Activated CD4-positive, CD25-positive, alpha-beta regulatory T cell treated with anti-CD3 and anti-CD28 coated beads, Interleukin-2, amount 50 U/mL, for 72 hours (primary cell): ENCODE measurements at regions not wholly inside any gene's neighbourhood (a gene's known extent, or its start where the extent isn't known, plus 50 kb on each side); places are given as distances from the start of the nearest gene placed in this dataset.

Source experiments
- DNase-seq: peaks from one replicate; pipeline ENCODE4 v3.0.0; 2021

- no peak for DNase-seq
Observed at GRCh38 chr13:50699874-50700663, 143.4 kb downstream of the DLEU7 start.

DNA sequence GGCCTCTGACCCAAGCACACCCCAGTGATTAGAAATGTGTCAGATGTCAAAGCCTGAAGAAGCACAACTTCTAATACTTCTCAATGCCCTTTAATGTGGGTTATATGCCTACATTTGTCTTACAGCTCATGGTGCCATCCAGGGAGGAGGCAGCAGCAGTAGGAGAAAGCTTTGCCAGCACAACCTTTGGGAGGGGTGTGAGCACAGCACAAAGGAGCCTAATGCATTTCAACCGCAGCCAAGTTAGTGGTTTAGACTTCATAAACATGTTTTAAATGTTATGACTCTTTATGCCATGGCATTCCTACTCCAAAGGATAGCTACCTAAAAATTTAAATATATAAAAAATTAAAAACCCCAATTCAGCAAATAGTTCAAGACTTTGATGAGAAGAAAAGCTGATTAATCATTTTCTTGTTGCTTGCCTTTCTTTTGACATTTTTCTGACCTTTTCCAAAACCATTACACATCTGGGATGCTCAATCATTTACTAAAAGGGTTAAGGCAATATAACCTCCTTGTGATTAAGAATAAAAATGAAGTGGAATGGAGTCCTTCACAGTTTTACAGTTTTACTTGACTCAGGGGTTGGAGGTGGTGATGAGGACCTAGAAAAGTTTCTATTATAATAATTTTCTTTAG lies 142.7 kb downstream of the DLEU7 start:
- no peak for DNase-seq

DNA sequence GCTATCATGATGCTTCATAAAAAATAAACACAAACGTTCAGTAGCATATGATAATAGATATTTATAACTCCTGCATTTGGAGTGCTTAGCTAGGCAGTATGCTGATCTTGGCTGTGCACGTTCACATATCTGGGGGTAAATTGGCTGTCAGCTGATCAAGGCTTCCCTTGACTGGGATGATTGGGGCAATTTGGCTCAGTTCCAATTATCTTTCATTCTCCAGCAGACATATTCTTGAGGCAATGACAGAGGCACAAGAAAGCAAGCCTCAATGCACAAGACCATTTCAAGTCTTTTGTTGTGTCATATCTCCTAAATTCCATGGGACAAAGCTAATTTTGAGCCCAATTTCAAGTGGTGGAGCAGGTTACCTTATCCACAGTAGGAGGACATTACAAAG lies 142.0 kb downstream of the DLEU7 start:
- no peak for DNase-seq

DNA sequence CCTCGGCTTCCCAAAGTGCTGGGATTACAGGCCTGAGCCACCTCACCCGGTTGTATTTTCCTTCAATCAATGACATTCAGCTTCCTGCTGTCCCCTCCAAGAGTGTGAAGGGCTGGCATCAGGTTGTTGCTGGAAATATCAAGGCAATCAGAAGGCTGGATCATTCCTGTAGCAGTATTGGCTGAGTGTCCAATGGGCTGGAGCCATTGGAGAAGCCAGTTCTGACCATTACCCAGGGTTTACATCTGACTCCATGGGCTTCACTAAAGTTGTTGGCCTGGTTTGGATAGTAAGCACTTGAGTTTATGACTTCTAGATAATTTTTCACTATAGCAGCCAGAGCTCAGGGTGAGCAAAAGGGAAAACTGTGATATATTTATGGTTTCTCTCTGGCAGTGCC lies 137.0 kb downstream of the DLEU7 start:
- DNase-seq: no peak

DNA sequence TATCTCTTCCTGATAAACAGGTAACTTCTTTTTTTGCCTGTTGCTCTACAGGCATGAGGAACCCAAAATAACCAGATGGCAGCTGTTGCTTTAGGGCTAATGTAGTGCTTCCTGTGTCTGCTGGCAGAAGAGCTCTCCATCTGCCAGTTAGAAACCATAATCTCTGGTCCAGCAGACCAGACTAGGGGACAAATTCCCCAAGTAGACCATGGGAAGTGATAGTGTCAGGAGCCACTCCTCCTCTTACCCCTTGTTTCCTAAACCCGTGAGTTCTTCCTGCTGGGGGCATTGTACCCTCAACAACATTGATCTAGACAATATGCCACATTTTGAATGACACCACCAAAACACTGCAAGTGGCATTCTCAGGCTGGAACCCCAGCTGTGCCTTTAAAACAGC lies 135.9 kb downstream of the DLEU7 start:
- DNase-seq: no peak

DNA sequence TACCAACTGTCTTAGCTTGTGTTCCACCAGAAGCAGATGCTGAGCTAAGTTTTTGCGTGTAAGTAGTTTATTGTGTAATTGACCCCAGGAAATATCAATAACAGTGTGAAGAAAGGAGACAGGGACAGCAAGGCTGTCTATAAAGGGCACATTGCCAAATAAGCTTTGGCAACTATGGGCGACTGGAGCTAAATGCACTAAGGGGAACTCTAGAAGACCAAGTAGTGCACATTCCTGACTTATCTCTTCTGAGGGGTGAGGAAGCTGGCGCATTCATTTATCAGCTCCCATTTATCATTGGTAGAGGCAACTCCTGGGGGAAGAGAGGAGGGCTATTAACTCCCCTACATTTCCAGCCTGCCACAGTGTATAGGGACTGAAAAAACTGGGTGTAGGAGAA lies 135.0 kb downstream of the DLEU7 start:
- DNase-seq: no peak

DNA sequence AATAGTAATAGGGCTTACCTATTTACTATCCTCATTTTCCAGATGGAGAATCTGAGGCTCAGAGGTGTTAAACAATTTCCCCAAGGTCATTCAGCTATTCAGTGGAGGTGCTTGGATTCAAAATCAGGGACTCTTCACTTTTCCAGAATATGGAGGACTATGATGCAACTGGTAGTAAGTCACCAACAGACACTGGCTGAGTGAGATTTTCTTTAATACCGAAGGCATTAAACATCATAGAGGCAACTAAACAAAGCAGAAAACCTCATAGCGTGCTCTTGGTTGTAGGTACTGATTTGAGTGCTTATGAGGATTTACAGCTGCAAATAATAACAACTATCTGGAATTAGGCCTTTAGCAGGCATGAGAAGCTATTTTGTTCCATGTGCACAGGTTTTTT lies 134.4 kb downstream of the DLEU7 start:
- no peak for DNase-seq

DNA sequence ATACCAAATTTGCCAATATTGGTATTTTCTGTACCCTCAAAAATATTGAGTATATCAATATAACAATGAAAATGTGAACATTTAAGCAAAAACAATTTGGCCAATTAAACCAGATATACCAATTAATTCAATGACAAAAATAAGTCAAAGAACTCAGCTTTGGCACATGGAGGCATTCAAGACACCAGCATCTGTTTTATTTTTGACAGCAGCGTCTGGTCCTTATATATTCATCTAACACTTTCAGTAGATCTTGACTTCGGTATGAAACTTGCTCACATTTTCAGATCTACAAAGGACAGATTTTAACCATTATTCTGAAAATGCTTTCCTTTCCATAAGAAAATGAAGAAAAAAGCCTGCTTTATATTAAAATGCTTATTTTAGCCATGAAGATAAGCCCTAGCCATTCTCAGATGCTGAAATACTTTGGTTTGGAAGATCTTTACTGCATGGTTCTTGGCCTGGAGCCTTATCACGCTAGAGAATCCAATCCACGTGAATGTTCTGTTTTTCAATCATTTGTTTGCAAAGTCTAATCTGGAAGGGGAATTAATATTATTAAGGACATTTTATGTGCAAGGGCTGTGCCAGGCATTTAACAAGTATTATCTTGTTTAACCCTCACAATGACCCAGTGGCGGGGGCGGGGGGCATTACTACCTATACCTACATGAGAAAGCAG lies 132.2 kb downstream of the DLEU7 start:
- DNase-seq: no peak

DNA sequence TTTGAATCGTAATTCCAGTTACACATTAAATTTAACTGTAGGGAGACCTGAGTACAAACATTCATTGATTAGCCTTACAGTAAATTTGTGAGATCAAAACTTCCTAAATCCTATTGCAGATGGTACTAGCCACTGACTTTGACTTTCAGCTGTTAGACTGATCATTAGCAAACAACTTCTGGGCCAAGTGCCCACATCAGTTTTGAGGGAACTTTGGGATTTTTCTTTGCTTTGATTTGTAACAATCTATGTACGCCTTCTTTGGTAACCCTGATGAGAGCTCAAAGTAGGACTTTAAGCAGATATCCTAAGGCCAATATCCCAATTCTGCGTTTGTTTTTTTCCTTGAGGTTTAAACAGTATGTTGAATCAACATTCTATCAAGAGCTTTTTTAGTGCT lies 131.5 kb downstream of the DLEU7 start:
- DNase-seq: no peak

GRCh38 chr13:50712456-50712855 lies 131.0 kb downstream of the DLEU7 start:
- no peak for DNase-seq

DNA sequence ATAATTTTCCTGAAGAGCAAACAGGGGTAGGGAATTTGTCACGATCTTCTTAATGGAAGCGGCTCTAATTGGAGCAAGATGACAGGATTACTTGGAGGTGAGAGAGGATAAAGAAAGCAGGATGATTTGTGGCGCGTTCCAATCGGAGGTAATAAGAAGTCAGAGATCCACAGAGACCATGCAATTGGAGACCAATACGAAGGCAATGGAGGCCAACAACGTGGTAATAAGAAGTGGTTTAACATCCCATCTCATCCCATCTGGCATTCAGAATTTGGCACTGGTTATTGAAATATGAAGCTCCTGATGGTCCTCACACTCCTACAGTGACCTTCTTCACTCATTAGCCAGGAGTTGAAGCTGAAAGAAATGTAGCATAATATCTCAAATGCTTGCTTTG lies 130.6 kb downstream of the DLEU7 start:
- DNase-seq: no peak

DNA sequence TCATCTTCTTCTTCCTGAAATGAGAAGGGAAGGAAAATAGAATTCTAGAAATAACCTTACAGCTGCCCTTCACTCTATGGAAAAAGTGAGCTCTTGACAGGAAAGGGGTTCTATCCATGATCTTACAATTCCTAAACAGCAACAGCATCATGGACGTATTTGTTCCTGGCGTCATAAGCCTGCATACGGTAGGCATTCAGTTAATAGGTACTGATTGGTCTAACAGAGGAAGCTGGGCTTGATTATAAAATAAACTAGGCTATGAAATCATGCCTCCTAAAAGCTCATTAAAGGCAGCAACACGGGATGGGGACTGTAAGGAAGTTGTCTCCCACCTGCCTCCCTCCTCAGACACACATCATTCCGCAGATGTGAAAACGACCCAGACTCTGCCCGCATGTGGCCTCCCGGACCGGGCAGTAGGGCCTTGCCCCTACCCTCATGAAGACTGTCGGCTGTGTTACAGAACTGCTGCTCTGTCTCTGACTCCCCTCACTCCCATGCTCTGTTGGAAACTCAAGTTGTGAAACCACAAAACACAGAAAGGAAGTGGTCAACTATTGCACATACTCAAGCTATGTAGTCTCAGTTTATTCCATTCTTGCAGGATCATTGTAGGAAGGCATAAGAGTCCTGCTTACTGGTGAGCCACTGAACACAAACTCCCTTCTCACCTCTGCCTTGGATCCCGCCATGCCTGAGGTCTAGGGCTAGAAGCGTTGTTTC lies 129.8 kb downstream of the DLEU7 start:
- DNase-seq: no peak

DNA sequence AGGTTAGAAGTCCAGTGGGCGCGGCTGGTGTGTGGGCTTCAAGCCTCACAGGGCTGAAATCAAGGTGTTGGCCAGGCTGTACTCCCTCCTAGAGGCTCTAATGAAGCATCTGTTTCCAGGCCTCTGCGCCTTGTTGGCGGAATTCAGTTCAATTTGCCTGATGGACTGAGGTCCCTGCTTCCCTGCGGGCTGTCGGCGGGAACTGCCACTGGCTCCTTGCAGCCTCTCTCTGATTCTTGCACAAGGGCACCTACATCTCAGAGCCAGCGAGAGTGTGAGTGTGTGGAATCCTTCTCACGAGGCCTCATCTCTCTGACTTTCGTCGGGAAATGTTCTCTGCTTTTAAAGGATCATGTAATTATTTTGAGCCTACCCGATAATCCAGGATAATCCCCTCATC lies 128.6 kb downstream of the DLEU7 start:
- DNase-seq: no peak

DNA sequence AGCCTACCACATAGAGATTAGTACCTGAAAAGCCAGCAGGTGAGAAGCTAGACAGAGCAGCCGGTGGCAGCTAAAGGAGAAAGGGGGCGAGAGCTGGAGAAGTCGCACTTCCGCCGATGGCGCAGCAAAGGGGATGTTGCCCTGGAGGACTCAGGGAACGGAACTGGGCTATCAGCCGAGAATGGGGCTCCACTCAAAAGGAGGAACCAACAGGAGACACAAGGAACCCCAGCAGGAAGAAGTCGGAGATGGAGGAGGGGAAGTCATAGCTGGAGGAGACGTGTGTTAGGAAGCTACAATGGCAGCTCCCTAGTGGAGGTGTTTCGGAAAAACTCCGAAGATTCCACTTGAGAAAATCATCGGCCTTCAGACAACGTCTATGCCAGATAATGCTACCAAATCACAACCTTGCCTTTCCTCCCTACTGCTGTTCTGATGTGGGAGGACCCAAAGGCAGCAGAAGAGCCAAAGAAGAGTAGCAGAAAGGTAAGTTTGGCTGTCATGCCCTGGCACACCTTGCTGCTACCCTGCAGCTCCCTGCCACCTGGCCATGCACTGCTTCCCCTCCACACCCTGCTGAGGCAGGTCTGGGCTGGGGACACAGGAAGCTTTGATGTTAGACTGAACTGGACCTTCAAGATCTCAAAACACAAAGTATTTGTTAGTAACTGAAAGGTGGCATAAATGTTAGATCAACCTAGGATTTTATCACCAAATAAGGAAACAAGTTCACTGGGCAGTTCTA lies 127.9 kb downstream of the DLEU7 start:
- no peak for DNase-seq

DNA sequence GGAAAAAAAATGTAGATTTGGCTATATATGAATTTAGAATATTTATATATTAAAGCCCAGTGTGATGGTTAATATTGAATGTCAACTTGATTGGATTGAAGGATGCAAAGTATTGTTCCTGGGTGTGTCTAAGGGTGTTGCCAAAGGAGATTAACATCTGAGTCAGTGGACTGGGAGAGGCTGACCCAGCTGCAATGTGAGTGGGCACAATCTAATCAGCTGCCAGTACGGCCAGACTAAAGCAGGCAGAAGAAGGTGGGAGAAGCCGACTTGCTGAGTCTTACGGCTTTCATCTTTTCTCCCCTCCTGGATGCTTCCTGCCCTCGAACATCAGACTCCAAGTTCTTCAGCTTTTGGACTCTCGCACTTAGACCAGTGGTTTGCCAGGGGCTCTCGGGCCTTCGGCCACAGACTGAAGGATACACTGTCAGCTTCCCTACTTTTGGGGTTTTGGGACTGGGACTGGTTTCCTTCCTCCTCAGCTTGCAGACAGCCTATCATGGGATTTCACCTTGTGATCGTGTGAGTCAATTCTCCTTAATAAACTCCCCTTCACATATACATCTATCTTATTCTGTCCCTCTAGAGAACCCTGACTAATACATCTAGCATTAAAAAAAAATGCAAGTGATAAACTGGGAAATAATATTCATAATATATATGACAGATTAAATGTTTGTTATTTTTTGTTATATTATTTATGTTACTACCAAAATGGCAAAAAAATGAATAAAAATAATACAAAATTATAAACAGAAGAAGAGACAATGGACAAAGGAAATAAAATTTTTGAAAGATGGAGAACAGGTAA lies 122.4 kb downstream of the DLEU7 start:
- no peak for DNase-seq

GRCh38 chr13:50721672-50721992 lies 121.9 kb downstream of the DLEU7 start:
- DNase-seq: no peak

DNA sequence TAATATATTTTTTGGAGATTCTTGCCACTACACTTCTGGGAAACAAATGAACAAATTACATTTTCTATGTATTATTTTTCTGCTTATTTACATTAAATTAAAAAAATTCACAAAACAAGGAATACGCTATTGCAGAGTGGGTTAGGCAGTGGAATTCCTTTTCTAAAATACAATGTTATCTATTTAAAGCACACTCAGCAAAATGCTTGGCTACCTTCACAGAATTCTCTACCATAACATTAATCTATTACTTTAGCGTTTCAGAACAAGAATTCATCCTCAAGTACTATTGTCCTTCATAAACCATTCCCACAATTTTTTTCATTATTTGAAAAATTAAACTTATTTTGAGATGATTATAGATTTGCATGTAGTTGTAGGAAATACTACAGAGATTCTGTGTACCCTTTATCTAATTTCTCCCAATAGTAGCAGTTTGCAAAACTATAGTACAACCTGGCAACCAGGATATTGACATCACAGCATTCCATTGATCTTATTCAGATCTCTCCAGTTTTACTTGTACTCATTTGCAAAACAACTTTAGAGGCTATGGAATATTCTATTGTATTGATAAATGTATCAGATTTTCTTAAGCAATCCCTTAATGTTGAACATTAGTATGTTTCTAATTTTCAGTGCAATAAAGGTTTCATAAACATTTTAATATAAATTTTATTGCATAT lies 120.9 kb downstream of the DLEU7 start:
- DNase-seq: no peak

DNA sequence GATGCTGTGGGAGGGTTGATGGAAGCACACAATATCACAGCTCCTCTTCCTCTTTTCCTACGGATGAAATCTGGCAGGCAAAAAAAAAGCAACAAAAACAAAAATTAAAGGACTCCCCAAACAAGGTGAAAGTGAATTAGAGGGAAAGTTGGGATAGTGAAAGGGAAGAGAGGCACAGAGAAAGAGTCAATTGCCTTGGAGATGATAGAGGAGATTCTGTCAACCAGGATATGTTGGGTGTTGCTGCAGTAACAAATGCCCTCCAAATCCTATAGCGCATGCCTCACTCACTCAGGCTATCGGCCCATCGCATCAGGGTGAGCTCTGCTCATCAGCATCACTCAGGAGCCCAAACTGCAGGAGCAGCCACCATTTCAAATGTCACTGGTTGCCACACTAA lies 119.1 kb downstream of the DLEU7 start:
- DNase-seq: no peak

- DNase-seq: no peak
Observed at GRCh38 chr13:50724913-50725312, 118.6 kb downstream of the DLEU7 start.

DNA sequence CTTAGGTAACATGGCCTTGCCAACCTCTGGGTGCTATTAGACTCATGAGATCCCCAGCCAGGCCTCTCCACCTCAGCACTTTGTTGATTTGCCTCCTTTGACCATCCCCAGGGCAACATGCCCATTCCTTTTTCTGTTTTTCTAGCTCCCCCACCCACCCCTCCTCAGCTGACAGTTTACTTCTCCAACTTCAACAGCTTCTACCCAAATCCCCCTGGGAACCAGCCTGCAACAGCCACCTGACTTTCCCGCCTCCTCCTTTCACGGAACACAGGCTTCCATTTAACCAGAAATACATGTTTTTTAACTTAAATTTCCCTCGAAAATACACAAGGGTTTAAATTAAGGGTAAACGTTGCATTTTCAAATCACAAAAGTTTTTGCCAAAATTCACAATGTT lies 117.3 kb downstream of the DLEU7 start:
- no peak for DNase-seq

DNA sequence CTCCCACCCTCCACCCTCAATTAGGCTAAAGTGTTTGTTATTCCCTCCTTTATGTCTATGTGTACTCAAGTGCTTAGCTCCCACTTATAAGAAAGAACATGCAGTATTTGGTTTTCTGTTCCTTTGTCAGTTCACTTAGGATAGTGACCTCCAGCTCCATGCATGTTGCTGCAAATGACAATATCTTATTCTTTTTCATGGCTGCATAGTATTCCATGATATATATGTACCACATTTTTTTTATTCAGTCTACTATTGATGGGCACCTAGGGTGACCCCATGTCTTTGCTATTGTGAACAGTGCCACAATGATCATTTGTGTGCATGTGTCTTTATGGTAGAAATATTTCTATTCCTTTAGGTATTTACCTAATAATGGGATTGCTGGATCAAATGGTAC lies 114.3 kb downstream of the DLEU7 start:
- no peak for DNase-seq
